ENCODE measurements at regions not wholly inside any gene's neighbourhood (a gene's known extent, or its start where the extent isn't known, plus 50 kb on each side); places are given as distances from the start of the nearest gene placed in this dataset.

DNA sequence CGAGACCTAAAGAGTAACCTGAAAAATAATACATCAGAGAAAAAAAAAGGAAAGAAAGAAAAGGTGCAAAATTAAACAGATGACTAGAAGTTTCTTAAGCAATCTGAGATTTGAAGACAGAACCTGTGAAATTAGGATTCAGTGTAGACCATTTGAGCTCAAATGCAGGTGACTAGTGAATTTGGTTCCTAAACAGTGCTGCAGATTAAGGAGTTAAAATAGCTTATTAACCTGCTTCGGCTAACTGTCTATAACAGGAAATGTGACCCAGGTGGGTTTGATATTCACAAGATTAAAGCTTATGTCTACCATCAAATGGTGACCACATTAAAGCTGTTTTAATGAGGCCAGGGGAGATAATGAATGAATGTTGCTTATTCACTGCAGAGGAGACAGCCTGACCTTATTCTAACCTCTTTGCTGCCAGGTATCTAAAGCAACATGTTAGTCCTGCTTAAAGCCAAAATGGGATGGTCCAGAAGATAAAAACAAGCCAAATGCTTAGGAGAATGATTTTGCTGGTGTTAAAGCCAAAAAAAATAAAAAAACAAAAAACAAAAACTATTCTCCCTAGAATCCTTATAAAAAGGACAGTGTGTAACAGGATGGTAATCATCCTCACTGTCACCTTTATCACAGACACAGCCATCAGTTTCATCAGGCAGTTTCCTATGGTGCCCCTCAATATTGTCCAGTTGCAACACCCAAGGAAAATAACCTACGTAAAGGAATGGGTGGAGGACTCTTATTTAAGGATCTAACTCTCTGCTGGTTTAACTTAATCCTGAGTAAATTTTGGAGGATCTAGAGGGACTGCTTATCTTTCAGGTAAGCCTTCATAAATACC is 769.0 kb upstream of the ZEB2 start:
- no peak for TF ChIP-seq EZH2 (IDR thresholded peaks at IDR 0.05; ENCODE audit: borderline replicate concordance, insufficient read depth, low read depth, low read length, poor library complexity, severe bottlenecking)
- TF ChIP-seq CTCF (IDR thresholded peaks at IDR 0.05), result no peak
